ENCODE measurements at regions not wholly inside any gene's neighbourhood (a gene's known extent, or its start where the extent isn't known, plus 50 kb on each side); places are given as distances from the start of the nearest gene placed in this dataset.

DNA sequence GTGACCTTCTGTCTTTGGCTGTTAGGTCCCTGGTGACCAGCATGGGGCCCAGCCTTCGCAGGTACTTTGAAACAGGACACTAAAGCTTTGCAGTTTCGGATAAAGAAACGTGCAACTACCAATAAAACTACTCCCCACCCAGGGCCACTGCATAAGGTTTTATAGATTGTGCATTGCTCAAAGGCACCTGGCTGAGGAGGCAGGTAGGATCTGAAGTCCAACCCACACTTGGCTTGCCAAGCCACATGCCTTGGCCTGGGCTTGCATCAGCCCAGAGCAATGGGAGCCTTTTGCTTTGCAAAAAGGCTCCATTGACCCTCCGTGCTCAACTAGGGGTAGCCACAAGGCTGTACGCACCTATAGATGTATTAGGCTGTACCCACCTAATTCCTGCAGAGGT lies 84.4 kb upstream of the SYT6 start:
- Histone ChIP-seq H3K36me3 (no peaks in the 10 kb centered on the region), H3K4me1 (no peaks in the 10 kb centered on the region), H3K27me3 (no peaks in the 10 kb centered on the region), H3K9me3 (no peaks in the 10 kb centered on the region), H3K4me3 (no peak overlapping the region), H3K27ac (no peak overlapping the region)
- TF ChIP-seq POLR2AphosphoS5 (IDR thresholded peaks at IDR 0.05; ENCODE audit: insufficient read depth in 1 of 2, low read depth in 1 of 2) (no peak), POLR2A (IDR thresholded peaks at IDR 0.05) (no peak)
- TF ChIP-seq, protein P1, sequence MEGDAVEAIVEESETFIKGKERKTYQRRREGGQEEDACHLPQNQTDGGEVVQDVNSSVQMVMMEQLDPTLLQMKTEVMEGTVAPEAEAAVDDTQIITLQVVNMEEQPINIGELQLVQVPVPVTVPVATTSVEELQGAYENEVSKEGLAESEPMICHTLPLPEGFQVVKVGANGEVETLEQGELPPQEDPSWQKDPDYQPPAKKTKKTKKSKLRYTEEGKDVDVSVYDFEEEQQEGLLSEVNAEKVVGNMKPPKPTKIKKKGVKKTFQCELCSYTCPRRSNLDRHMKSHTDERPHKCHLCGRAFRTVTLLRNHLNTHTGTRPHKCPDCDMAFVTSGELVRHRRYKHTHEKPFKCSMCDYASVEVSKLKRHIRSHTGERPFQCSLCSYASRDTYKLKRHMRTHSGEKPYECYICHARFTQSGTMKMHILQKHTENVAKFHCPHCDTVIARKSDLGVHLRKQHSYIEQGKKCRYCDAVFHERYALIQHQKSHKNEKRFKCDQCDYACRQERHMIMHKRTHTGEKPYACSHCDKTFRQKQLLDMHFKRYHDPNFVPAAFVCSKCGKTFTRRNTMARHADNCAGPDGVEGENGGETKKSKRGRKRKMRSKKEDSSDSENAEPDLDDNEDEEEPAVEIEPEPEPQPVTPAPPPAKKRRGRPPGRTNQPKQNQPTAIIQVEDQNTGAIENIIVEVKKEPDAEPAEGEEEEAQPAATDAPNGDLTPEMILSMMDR (IDR thresholded peaks at IDR 0.05): no peak
- peak in 1 of 2 donors; percentile 69 for DNase-seq (ENCODE audit: extremely low spot score in 2 of 2)
- intact Hi-C loops (cut with DNase I): no loop called here

DNA sequence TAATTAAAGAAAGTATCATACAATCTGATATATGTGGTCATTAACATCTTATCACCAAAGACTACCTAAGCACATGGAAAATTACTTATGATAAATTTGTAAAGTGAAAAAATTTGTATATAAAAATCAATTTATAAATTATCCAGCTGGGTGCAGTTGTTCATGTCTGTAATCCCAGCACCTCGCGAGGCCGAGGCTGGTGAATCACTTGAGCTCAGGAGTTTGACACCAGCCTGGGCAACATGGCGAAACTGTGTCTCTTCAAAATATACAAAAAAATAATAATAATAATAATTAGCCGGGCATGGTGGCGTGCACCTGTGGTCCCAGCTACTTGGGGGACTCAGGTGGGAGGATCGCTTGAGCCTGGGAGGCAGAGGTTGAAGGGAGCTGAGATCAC lies 82.8 kb upstream of the SYT6 start:
- Histone ChIP-seq H3K9me3 (no peaks in the 10 kb centered on the region), H3K27ac (no peak overlapping the region), H3K4me3 (no peak overlapping the region), H3K4me1 (no peaks in the 10 kb centered on the region), H3K36me3 (no peaks in the 10 kb centered on the region), H3K27me3 (no peaks in the 10 kb centered on the region)
- no peak for TF ChIP-seq POLR2AphosphoS5 (IDR thresholded peaks at IDR 0.05; ENCODE audit: insufficient read depth in 1 of 2, low read depth in 1 of 2)
- no peak for TF ChIP-seq POLR2A (IDR thresholded peaks at IDR 0.05)
- TF ChIP-seq, protein P1 (IDR thresholded peaks at IDR 0.05): no peak
- intact Hi-C loops (cut with DNase I): no loop called here
- peak in 1 of 2 donors; percentile 20 for DNase-seq (ENCODE audit: extremely low spot score in 2 of 2)

DNA sequence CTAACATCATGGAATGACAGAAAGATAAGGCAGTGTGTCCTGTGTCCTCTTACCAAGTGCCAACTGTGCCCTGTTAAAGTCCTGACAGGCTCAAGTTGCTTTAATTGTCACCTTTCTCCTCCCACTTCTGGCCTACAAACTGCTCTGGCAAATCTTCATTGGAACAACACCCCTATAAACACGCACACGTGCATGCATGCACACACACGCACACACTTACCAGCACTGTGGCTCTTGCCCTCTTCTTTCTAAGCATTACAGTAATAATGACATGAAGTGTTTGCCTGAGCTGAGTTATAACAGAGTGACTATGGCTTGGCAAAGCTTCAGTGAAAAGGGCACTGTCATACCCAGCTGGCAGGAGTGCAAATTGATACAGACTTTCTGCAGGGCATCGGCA lies 82.3 kb upstream of the SYT6 start:
- no peak overlapping the region for H3K27ac ChIP-seq

DNA sequence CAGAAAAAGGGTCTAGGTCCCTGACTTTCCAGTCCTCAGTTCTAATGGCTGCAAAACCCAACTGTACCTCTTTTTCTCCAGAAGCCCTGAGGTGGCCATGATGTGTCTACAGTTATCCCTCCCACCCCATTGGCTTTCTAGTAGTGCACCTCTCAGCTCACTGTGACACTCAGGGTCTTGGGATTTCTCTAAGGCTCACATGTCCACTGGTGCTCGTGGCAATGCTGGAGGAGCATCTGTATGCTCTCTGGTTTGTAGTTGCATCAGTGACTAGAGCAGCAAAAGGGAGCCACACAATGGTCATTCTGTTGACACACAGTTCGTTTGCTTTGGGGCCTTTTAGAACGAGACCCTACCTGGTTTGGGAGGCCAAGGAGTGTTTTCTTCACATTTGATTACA lies 81.6 kb upstream of the SYT6 start:
- no peaks in the 10 kb centered on the region for H3K9me3 ChIP-seq
- intact Hi-C loops (cut with DNase I): no loop called here
- TF ChIP-seq POLR2A (IDR thresholded peaks at IDR 0.05) (no peak), POLR2AphosphoS5 (IDR thresholded peaks at IDR 0.05; ENCODE audit: insufficient read depth in 1 of 2, low read depth in 1 of 2) (no peak)
- TF ChIP-seq, protein P1 (IDR thresholded peaks at IDR 0.05): no peak
- DNase-seq (ENCODE audit: extremely low spot score in 2 of 2): peak in 1 of 2 donors; percentile 29
- no peaks in the 10 kb centered on the region for H3K27me3 ChIP-seq
- H3K36me3 ChIP-seq: no peaks in the 10 kb centered on the region
- no peak overlapping the region for H3K4me3 ChIP-seq
- no peak overlapping the region for H3K27ac ChIP-seq
- H3K4me1 ChIP-seq: no peaks in the 10 kb centered on the region

More for the DNA sequence above, 82.3 kb upstream of the SYT6 start:
- Histone ChIP-seq H3K27me3 (no peaks in the 10 kb centered on the region), H3K36me3 (no peaks in the 10 kb centered on the region), H3K4me1 (no peaks in the 10 kb centered on the region), H3K9me3 (no peaks in the 10 kb centered on the region), H3K4me3 (no peak overlapping the region)
- DNase-seq (ENCODE audit: extremely low spot score in 2 of 2): peak; percentile 34 to 74
- intact Hi-C loops (cut with DNase I): no loop called here
- TF ChIP-seq POLR2AphosphoS5 (IDR thresholded peaks at IDR 0.05; ENCODE audit: insufficient read depth in 1 of 2, low read depth in 1 of 2): no peak
- TF ChIP-seq, protein P1 (IDR thresholded peaks at IDR 0.05): no peak
- no peak for TF ChIP-seq POLR2A (IDR thresholded peaks at IDR 0.05)

DNA sequence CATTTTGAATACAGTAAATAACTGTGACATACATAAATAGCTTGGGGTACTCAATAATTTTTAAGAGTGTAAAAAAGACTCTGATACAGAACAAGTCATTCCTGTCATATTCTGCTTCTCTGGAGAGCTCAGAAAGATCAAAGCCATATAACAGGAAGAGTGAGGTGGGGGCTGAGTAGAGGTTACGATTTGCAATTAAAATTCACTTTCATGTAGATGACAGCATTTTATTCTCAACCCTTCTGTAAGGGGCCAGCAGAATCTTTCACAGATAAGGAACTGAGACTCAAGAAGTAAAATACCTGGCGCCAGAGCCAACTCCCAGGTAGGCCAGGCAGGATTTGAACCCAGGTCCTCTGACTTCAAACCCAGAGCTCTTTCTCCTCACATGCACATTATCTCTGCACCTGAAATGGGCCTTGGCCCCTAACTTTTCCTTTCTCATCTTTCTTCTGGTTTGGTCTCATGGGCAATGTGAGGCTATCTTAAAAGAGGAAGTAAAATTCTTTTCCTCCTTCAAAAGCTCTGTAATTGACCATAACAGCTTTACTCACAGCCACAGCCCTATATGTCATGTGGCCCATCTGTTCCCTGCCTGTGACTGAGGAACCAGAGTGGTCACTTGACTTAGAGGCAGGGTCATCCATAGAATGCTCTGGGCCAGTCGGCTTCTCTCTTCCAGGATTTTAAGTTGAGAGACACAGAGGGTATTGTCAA lies 80.9 kb upstream of the SYT6 start:
- no peak for TF ChIP-seq POLR2A (IDR thresholded peaks at IDR 0.05)
- no peak for TF ChIP-seq POLR2AphosphoS5 (IDR thresholded peaks at IDR 0.05; ENCODE audit: insufficient read depth in 1 of 2, low read depth in 1 of 2)
- TF ChIP-seq, protein P1 (IDR thresholded peaks at IDR 0.05): no peak
- H3K27ac ChIP-seq: no peak overlapping the region
- no peaks in the 10 kb centered on the region for H3K4me1 ChIP-seq
- H3K36me3 ChIP-seq: no peaks in the 10 kb centered on the region
- intact Hi-C loops (cut with DNase I): no loop called here
- no peak overlapping the region for H3K4me3 ChIP-seq
- H3K9me3 ChIP-seq: no peaks in the 10 kb centered on the region
- peak; percentile 31 to 70 for DNase-seq (ENCODE audit: extremely low spot score in 2 of 2)
- H3K27me3 ChIP-seq: no peaks in the 10 kb centered on the region
